ENCODE measurements at regions not wholly inside any gene's neighbourhood (a gene's known extent, or its start where the extent isn't known, plus 50 kb on each side); places are given as distances from the start of the nearest gene placed in this dataset.

DNA sequence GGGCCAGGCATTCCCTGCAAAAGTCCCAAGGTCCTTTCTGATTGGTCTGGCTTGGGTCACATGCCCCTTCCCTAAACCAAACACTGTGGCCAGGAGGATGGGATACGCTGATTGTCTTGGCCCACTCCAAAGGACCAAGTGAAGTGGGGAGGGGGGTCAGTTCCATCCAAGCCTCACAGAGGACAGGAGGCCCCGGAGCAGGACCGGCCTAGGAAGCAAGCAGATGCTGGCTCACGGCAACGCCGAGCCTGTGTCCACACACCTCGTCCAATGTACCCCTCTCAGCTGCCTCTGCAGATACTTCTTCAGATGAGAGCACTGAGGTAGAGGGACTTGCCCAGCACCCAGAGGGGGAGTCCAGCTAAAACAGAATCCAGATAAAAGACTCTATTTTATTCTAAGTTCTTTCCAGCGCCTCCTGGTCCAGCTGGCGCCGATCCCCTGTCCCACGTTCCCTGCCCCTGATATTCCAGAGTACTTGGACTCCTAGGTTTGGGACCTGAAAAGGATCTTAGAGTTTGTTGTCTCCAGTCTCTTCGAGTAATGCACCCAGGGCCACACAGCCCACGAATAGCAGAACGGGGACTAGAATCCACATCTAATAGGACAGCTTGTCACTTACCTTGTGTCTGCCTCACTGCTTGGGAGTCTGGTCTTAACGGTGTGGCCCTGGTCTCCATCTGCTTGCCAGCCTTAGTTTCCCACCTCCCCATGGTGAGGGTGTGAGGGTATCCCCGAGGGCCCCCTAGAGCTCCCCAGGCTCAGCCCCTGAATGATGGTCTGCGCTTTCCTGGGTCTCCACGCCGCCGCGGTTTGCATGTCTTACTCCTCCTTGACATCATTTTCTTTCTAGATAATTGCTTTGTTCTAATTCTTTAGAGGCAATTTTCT lies 72.4 kb upstream of the UNC5A start:
- intact Hi-C loops (cut with micrococcal nuclease) = no loop called here
- H3K27me3 Mint-ChIP-seq = peaks cover 67% of the 10 kb centered on the region
- no peak overlapping the region for H3K4me3 Mint-ChIP-seq
- H3K4me1 Mint-ChIP-seq (ENCODE audit: low read depth) = no peaks in the 10 kb centered on the region
- no peak overlapping the region for H3K27ac Mint-ChIP-seq
- H3K36me3 Mint-ChIP-seq (ENCODE audit: low read depth) = no peaks in the 10 kb centered on the region
- no peaks in the 10 kb centered on the region for H3K9me3 Mint-ChIP-seq

DNA sequence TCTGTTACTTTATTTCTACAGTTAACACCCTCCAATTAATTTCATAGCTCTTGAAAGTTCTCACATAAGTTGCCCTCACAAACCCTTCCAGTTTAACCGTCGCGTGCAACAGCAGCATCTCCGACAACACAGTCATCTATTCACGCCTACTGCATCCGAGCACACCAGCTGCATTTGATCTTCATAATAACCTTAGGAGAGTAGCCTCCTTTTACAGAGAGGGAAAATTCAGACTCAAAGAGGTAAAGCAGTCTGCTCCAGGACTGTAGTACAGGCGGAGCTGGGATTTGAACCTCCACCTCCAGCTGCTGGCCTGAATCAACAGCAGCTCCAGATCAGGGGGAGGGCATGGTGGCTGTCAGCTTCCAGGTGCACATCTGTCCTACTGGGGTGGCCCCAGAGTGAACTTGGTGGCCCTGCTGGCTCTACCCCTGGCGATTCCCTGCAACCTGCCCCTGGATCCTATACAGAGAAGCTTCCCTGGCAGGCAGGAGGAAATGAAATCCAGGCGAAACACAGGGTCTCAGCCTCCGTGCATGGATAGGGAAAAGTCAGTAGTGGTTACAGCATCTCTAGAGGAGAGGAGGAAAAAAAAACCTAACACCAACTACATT lies 71.6 kb upstream of the UNC5A start:
- H3K4me1 Mint-ChIP-seq (ENCODE audit: low read depth) = peaks cover under 1% of the 10 kb centered on the region
- no peak overlapping the region for H3K4me3 Mint-ChIP-seq
- H3K27ac Mint-ChIP-seq = no peak overlapping the region
- H3K9me3 Mint-ChIP-seq = no peaks in the 10 kb centered on the region
- peaks cover 70% of the 10 kb centered on the region for H3K27me3 Mint-ChIP-seq
- H3K36me3 Mint-ChIP-seq (ENCODE audit: low read depth) = no peaks in the 10 kb centered on the region
- intact Hi-C loops (cut with micrococcal nuclease) = no loop called here

DNA sequence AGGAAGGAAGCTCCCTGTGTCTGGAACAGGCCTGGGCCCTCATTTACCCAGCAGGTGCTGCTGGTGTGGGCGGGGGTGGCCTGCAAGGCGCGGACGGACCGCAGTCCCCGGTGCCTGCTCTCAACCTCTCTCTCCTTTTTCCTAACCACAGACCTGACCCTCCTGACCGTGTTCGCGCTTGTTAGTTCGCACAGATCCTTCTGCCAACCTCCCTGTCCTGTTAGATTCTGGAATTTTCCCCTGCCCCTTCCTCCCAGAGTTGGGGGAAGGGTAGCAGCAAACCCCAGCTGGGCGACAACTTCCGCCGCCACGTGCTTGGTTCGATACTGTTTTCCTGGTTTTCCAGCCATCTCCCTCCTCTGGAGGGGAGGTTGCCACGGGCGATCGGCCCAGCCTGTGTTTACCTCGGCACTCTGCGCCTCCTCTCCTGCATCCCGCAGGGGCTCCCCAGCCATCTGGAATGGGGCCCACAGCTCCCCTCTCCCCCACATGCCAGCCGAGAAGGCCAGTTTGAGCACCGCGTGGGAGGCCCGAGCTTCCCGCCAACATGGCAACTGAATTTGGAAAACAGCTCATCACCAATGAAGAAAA lies 70.8 kb upstream of the UNC5A start:
- no peak overlapping the region for H3K27ac Mint-ChIP-seq
- no peaks in the 10 kb centered on the region for H3K9me3 Mint-ChIP-seq
- peaks cover 4% of the 10 kb centered on the region for H3K4me1 Mint-ChIP-seq (ENCODE audit: low read depth)
- H3K4me3 Mint-ChIP-seq = no peak overlapping the region
- H3K36me3 Mint-ChIP-seq (ENCODE audit: low read depth) = no peaks in the 10 kb centered on the region
- H3K27me3 Mint-ChIP-seq = peaks cover 76% of the 10 kb centered on the region
- intact Hi-C loops (cut with micrococcal nuclease) = no loop called here

DNA sequence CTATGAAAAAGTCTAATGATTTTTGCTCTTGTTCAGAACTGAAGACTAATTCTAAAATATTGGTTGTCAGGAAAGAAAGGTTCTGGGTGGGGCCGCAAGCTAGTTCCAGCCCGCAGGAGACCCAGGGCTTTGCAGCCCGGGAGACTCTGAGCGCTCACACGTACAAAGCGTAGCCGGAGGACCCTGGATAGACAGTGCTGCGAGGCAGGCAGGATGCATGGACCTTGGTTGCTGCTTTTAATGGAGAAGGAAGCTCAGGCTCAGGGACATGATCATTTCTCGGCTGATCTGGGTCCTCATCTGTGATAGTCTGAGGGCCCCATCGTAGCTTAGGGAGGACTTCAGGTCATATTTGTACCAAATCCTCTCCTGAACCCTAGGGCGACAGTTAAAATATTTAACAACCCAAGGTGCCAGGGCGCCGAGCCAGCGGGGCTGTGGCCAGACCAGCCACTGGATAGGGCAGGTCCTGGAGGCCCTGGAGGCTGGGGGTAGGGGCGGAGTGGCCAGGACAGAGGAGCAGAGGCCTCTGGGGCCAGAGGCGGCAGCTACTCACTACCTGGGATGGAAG lies 70.1 kb upstream of the UNC5A start:
- Mint-ChIP-seq H3K4me1 (ENCODE audit: low read depth) (peaks cover 4% of the 10 kb centered on the region), H3K27ac (no peak overlapping the region), H3K36me3 (ENCODE audit: low read depth) (no peaks in the 10 kb centered on the region), H3K4me3 (no peak overlapping the region), H3K9me3 (no peaks in the 10 kb centered on the region), H3K27me3 (peaks cover 82% of the 10 kb centered on the region)
- intact Hi-C loops (cut with micrococcal nuclease) = no loop called here

DNA sequence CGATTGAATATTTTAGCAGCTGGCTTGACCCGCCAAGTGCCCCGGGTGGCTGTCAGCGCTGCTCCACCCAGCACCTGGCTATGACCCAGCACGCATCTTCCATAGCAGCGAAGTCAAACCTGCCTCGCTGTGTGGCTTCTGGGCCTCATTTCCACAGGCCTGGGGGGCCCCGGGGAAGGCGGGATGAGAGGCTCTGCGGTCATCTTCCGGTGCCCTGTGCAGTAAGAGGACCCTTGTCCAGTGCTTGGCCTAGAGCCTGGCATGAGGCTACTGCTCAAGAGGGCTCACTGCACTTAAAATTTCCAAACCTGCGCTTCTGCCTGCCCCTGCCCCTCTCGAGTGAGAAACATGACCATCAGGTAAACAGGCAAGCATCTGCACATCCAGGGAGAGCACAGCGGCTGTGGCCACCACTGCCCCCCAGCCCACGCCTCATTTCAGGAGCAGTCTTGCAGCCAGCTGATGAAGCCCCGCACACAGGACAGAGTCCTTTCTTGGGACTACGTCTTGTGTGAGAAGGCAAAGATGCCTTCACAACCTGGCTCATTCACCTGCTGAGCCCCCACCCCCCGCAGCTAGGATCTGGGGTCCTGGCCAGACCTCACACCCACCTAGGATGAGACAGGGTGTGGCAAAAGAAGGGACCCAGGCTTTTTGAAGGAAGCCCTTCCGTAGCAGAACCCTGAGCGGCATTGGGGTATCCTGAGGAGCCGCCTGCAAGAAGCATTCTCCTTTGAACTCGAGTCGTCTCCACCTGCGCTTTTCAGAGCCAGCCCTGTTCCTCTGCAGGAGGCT lies 69.5 kb upstream of the UNC5A start:
- no peak overlapping the region for H3K4me3 Mint-ChIP-seq
- intact Hi-C loops (cut with micrococcal nuclease) = no loop called here
- no peaks in the 10 kb centered on the region for H3K9me3 Mint-ChIP-seq
- H3K4me1 Mint-ChIP-seq (ENCODE audit: low read depth) = peaks cover 8% of the 10 kb centered on the region
- no peaks in the 10 kb centered on the region for H3K36me3 Mint-ChIP-seq (ENCODE audit: low read depth)
- H3K27ac Mint-ChIP-seq = no peak overlapping the region
- H3K27me3 Mint-ChIP-seq = peaks cover 86% of the 10 kb centered on the region

DNA sequence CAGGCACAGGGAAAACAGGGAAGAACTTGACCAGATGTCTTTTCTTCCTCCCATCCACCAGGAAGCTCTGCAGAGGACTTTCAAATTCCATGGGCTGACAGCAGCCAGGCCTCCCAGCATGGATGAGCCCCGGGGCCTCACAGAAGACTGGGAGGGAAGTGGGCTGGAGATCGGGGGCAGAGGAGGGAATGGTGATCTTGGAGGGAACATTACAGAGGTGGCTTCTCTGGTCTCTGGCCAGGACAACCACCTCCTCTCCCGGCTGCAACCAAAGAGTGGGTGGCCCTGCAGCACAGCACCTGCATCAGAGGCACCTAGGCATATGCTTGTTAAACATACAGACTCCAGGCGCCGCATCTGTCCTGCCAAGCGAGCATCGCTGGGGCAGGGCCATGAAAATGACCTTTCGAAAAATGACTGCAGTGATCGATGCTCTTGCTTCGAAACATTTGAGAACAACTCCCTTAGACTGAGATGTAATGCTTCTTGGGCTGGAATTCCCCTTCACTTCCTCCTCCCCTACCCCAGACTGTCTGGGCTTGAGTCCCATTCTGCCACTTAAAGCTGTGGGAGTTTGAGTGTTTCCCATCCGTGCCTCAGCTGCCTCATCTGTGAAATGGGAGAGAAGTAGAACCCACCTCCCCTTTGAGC lies 68.7 kb upstream of the UNC5A start:
- no peaks in the 10 kb centered on the region for H3K36me3 Mint-ChIP-seq (ENCODE audit: low read depth)
- no peaks in the 10 kb centered on the region for H3K9me3 Mint-ChIP-seq
- H3K27ac Mint-ChIP-seq = no peak overlapping the region
- intact Hi-C loops (cut with micrococcal nuclease) = no loop called here
- no peak overlapping the region for H3K4me3 Mint-ChIP-seq
- peaks cover 9% of the 10 kb centered on the region for H3K4me1 Mint-ChIP-seq (ENCODE audit: low read depth)
- H3K27me3 Mint-ChIP-seq = peaks cover 86% of the 10 kb centered on the region

DNA sequence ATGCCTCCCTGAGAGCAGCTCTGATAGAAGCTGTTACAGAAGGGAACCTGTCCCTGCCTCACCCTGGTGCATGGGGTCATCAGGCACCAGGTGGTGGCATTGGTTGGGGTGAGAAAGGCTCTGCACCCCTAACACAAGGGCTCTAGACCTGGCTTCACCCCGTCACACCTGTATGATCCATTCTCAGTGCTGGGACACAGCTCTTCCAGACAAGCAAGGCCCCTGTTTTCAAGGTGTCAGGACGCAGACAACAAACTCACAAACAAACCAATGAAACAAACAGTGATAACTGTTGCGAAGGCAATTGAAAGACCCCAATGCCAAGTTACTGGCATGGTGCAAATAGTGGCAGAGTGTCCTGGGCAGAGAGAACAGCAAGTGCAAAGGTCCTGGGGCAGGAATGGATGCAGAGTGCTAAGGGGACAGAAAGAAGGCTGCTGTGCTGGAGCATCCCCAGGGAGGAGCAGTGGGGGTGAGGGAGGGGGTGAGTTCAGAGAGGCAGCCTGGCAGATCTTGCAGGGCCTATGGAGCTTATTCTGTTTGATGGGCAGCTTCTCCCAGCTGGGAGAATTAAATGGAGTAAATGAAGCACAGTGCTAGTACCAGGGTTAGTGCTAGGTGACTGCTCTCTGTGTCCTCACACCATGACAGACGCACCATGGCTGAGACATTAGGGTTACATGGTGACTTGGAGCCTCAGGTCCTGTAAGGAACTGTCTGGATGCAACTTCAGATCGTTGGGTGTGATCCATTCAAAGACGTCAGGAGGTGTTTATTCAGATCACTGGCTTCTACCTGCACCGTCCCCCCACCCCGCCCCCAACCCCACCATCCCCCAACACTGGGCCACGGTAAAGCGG lies 67.9 kb upstream of the UNC5A start:
- intact Hi-C loops (cut with micrococcal nuclease) = no loop called here
- no peak overlapping the region for H3K27ac Mint-ChIP-seq
- no peaks in the 10 kb centered on the region for H3K9me3 Mint-ChIP-seq
- H3K27me3 Mint-ChIP-seq = peaks cover 91% of the 10 kb centered on the region
- H3K4me3 Mint-ChIP-seq = no peak overlapping the region
- H3K36me3 Mint-ChIP-seq (ENCODE audit: low read depth) = no peaks in the 10 kb centered on the region
- H3K4me1 Mint-ChIP-seq (ENCODE audit: low read depth) = peaks cover 9% of the 10 kb centered on the region

DNA sequence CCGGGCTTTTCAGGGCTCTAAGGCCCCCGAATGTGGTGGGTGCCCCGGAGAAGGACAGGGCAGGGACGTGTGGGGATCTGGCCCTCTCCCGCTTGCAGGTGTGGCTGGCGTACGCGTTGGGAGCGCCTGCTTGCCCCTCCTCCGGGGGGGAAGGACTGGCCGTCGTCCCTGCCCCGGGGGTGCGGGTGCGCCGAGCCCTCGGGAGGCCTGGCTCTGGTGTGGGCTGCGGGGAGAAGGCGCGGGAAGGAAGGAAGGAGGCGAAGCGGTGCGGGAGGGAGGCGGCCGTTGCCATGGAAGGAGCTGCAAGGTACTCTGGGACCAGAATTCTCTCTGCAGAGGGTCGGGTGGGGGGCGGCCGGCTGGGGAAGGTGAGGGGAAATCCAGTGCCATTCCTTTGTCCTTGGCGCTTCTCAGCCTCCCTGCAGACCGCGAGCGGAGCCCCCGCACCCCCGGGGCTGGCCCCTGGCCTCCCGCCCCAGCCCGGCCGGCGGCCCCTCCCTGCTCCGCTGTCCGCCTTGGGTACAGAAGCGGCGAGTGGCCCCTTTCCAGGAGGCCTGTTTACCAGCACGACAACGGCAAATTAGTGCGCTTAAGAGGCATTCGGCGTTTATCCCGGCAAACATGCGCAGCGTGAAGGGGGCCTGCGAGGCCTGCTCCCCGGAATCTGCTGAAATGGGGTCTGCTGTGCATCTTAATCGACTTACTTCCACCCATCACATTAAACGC lies 67.1 kb upstream of the UNC5A start:
- no peak overlapping the region for H3K27ac Mint-ChIP-seq
- peaks cover 9% of the 10 kb centered on the region for H3K4me1 Mint-ChIP-seq (ENCODE audit: low read depth)
- H3K36me3 Mint-ChIP-seq (ENCODE audit: low read depth) = no peaks in the 10 kb centered on the region
- intact Hi-C loops (cut with micrococcal nuclease) = no loop called here
- no peak overlapping the region for H3K4me3 Mint-ChIP-seq
- H3K9me3 Mint-ChIP-seq = no peaks in the 10 kb centered on the region
- peaks cover 94% of the 10 kb centered on the region for H3K27me3 Mint-ChIP-seq

DNA sequence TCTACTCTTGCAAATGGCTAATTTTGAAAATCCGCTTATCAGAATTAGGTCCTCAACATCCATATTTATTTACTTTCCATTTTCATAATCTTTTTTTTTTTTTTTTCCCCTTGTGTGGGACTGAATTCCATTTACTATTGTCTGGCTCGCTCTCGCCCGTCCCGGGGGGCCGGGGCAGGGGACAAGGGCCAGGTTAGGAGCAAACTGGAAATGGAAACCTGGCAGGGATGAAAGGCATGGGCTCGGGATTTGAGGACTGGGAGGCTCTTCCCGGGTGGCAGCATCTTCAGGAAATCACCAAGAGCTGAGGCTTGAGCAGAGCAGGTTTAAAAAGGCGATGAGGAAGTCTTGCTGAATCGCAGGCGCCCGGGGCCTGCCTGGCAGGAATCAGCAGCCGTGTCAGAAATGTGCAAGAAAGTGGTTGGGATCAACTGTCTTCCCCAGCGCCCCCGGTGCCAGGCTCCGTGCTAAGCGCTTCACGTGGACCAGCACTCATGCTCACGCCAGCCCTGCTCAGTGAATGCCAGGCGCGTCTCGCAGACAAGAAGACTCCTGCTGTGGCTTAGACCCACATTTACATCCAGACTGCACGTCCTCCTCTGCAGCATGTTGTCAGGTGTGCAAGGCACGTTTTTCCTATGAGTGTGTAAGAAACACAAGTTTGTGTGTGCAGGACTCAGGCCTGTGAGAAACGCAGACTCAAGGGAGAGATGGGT lies 66.3 kb upstream of the UNC5A start:
- Mint-ChIP-seq H3K27me3 (peaks cover 88% of the 10 kb centered on the region), H3K36me3 (ENCODE audit: low read depth) (no peaks in the 10 kb centered on the region), H3K27ac (no peak overlapping the region), H3K4me3 (no peak overlapping the region), H3K4me1 (ENCODE audit: low read depth) (peaks cover 9% of the 10 kb centered on the region), H3K9me3 (no peaks in the 10 kb centered on the region)
- intact Hi-C loops (cut with micrococcal nuclease) = no loop called here

DNA sequence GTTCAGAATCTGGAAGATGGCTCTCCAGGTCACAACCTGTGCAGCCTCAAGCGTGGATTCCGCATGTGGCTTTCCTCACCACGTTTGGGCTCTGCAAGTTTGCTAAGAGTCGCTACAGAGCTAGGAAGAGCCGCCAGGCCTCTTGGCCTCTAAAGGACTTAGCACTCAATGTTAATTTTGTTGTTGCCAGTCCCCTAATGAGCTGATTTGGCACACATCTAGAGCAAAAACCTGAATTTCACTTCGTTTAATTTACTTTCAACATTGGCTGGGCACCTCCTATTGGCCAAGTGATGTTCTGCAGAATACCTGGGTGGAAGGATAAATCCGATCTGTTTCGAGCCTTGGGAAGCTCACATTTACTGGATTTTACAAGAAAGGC lies 65.8 kb upstream of the UNC5A start:
- H3K27me3 Mint-ChIP-seq = peaks cover 85% of the 10 kb centered on the region
- no peaks in the 10 kb centered on the region for H3K9me3 Mint-ChIP-seq
- H3K27ac Mint-ChIP-seq = no peak overlapping the region
- H3K4me1 Mint-ChIP-seq (ENCODE audit: low read depth) = peaks cover 9% of the 10 kb centered on the region
- H3K36me3 Mint-ChIP-seq (ENCODE audit: low read depth) = no peaks in the 10 kb centered on the region
- intact Hi-C loops (cut with micrococcal nuclease) = no loop called here
- no peak overlapping the region for H3K4me3 Mint-ChIP-seq

DNA sequence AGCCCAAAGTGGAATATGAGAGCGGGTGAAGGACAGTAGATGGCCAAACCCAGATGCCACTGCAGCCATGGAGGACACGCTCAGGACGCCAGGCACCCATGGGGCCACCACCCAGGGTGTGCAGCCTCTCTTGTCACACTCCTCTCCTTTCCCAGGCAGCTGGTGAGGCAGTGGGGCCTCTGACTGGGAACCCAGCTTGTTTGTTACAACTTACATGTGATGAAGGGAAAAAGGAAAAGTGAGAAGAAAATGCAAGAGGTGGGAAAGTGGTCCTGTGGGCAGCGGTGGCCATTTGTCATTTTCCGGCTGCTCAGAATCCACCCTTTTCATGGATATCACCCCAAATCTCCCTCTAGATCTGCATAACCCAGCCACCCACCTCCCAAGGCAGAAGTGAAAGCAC lies 62.7 kb upstream of the UNC5A start:
- H3K27me3 Mint-ChIP-seq = peaks cover 74% of the 10 kb centered on the region
- peaks cover 9% of the 10 kb centered on the region for H3K4me1 Mint-ChIP-seq (ENCODE audit: low read depth)
- H3K9me3 Mint-ChIP-seq = no peaks in the 10 kb centered on the region
- H3K36me3 Mint-ChIP-seq (ENCODE audit: low read depth) = no peaks in the 10 kb centered on the region
- no peak overlapping the region for H3K4me3 Mint-ChIP-seq
- H3K27ac Mint-ChIP-seq = no peak overlapping the region
- intact Hi-C loops (cut with micrococcal nuclease) = no loop called here
